HEK293 (cell line): ENCODE measurements at regions not wholly inside any gene's neighbourhood (a gene's known extent, or its start where the extent isn't known, plus 50 kb on each side); places are given as distances from the start of the nearest gene placed in this dataset.

ENCODE experiments used
- CTCF ChIA-PET: fragments of 350-600 bp; formaldehyde crosslinking; extraction: SDS; loops from one replicate; lab custom pipeline; 2021; ENCODE audit warnings: antibody characterized with exemption; lab: Yijun Ruan, JAX
- POLR2A ChIA-PET: fragments of 300-600 bp; formaldehyde crosslinking; extraction: SDS; loops from one replicate; lab custom pipeline; 2020; ENCODE audit warnings: antibody characterized with exemption, inconsistent platforms; lab: Yijun Ruan, JAX
- H3K27ac ChIP-seq: fragments of 200-500 bp; sonication (Bioruptor generic); 2 replicates; pipeline ENCODE4 v1.5.1; 2014; ENCODE audit warnings: low read depth, low read length, control low read depth, inconsistent platforms; ENCODE audit errors: extremely low read depth
- H3K36me3 ChIP-seq, 2 experiments: fragments of 200-500 bp in 1 of 2; sonication (Bioruptor generic) in 1 of 2; 1 replicate in 1 of 2; 2 replicates in 1 of 2; pipeline ENCODE4 v1.5.1; 2014 to 2017; ENCODE audit warnings: inconsistent platforms in 2 of 2, low read length in 2 of 2; ENCODE audit not compliant: control insufficient read depth in 2 of 2, insufficient read depth in 1 of 2
- H3K4me1 ChIP-seq: fragments of 200-500 bp; sonication (Bioruptor generic); 2 replicates; pipeline ENCODE4 v1.5.1; 2014; ENCODE audit warnings: mild to moderate bottlenecking, low read length, inconsistent platforms; ENCODE audit not compliant: control insufficient read depth, insufficient read depth
- H3K4me3 ChIP-seq: 2 replicates; pipeline ENCODE4 v1.5.1; 2011; ENCODE audit warnings: low read depth, mild to moderate bottlenecking, control low read depth, low read length, moderate library complexity
- H3K9me3 ChIP-seq: fragments of 200-500 bp; sonication (Bioruptor generic); 2 replicates; pipeline ENCODE4 v1.5.1; 2014; ENCODE audit warnings: low read depth, low read length, inconsistent platforms; ENCODE audit not compliant: control insufficient read depth, insufficient read depth
- BCL11A ChIP-seq: fragments of 450-650 bp; formaldehyde crosslinking; IDR thresholded peaks from 2 replicates; pipeline ENCODE4 v1.5.1; 2016; ENCODE audit warnings: low read depth, missing biosample characterization, missing genetic modification characterization
- GLIS2 ChIP-seq: fragments of 450-650 bp; formaldehyde crosslinking; IDR thresholded peaks from 2 replicates; pipeline ENCODE4 v1.5.1; 2016; ENCODE audit warnings: missing biosample characterization, missing genetic modification characterization
- KLF1 ChIP-seq: fragments of 450-650 bp; formaldehyde crosslinking; IDR thresholded peaks from 2 replicates; pipeline ENCODE4 v1.5.1; 2016; ENCODE audit warnings: missing biosample characterization, missing genetic modification characterization
- MZF1 ChIP-seq: fragments of 450-650 bp; formaldehyde crosslinking; IDR thresholded peaks from 2 replicates; pipeline ENCODE4 v1.5.1; 2017; ENCODE audit warnings: missing biosample characterization, missing genetic modification characterization, borderline replicate concordance
- OSR2 ChIP-seq: fragments of 450-650 bp; formaldehyde crosslinking; IDR thresholded peaks from 2 replicates; pipeline ENCODE4 v1.5.1; 2016; ENCODE audit warnings: missing biosample characterization, missing genetic modification characterization
- SETDB1 ChIP-seq: IDR thresholded peaks from one replicate; pipeline ENCODE4 v1.6.1; 2017; ENCODE audit warnings: mild to moderate bottlenecking, low read length, moderate library complexity, mixed read lengths; ENCODE audit not compliant: insufficient read length
- TCF7L2 ChIP-seq: IDR thresholded peaks from 2 replicates; pipeline ENCODE4 v1.6.1; 2011; ENCODE audit warnings: low read depth, mild to moderate bottlenecking, inconsistent platforms, low read length, moderate library complexity, borderline replicate concordance
- ZBTB48 ChIP-seq: fragments of 450-650 bp; formaldehyde crosslinking; IDR thresholded peaks from 2 replicates; pipeline ENCODE4 v1.5.1; 2016; ENCODE audit warnings: missing biosample characterization, missing genetic modification characterization
- ZNF175 ChIP-seq: fragments of 450-650 bp; formaldehyde crosslinking; IDR thresholded peaks from 2 replicates; pipeline ENCODE4 v1.5.1; 2016; ENCODE audit warnings: missing biosample characterization, missing genetic modification characterization
- ZNF2 ChIP-seq: fragments of 450-650 bp; formaldehyde crosslinking; IDR thresholded peaks from 2 replicates; pipeline ENCODE4 v1.5.1; 2016; ENCODE audit warnings: missing biosample characterization, missing genetic modification characterization
- ZNF366 ChIP-seq: fragments of 450-650 bp; formaldehyde crosslinking; conservative IDR thresholded peaks from 2 replicates; pipeline ENCODE4 v1.5.1; 2016; ENCODE audit warnings: missing biosample characterization, missing genetic modification characterization
- ZNF391 ChIP-seq: fragments of 450-650 bp; formaldehyde crosslinking; IDR thresholded peaks from 2 replicates; pipeline ENCODE4 v1.5.1; 2016; ENCODE audit warnings: low read depth, missing biosample characterization, missing genetic modification characterization, borderline replicate concordance
- ZNF426 ChIP-seq: fragments of 450-650 bp; formaldehyde crosslinking; IDR thresholded peaks from 2 replicates; pipeline ENCODE4 v1.5.1; 2017; ENCODE audit warnings: missing biosample characterization, missing genetic modification characterization, mild to moderate bottlenecking, inconsistent platforms, moderate library complexity
- ZNF624 ChIP-seq: fragments of 450-650 bp; formaldehyde crosslinking; IDR thresholded peaks from 2 replicates; pipeline ENCODE4 v1.5.1; 2017; ENCODE audit warnings: missing biosample characterization, missing genetic modification characterization
- ZNF768 ChIP-seq: fragments of 450-650 bp; formaldehyde crosslinking; IDR thresholded peaks from 2 replicates; pipeline ENCODE4 v1.5.1; 2018; ENCODE audit warnings: missing biosample characterization, mild to moderate bottlenecking, missing genetic modification characterization
- ZNF792 ChIP-seq: fragments of 450-650 bp; formaldehyde crosslinking; IDR thresholded peaks from 2 replicates; pipeline ENCODE4 v1.5.1; 2016; ENCODE audit warnings: missing biosample characterization, missing genetic modification characterization
- ZNF830 ChIP-seq: fragments of 450-650 bp; IDR thresholded peaks from 2 replicates; pipeline ENCODE4 v1.5.0; 2018; ENCODE audit warnings: missing biosample characterization, missing genetic modification characterization, low read depth, mild to moderate bottlenecking, moderate library complexity
- ZSCAN5A ChIP-seq: fragments of 450-650 bp; formaldehyde crosslinking; IDR thresholded peaks from 2 replicates; pipeline ENCODE4 v1.5.1; 2016; ENCODE audit warnings: missing biosample characterization, missing genetic modification characterization

GRCh38 chr3:165644331-165644730 lies 192.9 kb downstream of the BCHE start (continued):
- TF ChIP-seq ZSCAN5A (tag by site-specific recombination) (no peak), OSR2 (tag by site-specific recombination) (no peak), ZNF830 (no peak), ZNF792 (tag by site-specific recombination) (no peak), ZNF624 (tag by site-specific recombination) (no peak)
- TF ChIP-seq, all 188 proteins: peak for 0

- Histone ChIP-seq H3K4me1 (no peaks in the 10 kb centered on the region), H3K36me3 (no peaks in the 10 kb centered on the region), H3K27ac (no peak overlapping the region), H3K9me3 (no peaks in the 10 kb centered on the region), H3K4me3 (no peak overlapping the region)
- CTCF ChIA-PET: no interaction called here
- peak; percentile 3 for TF ChIP-seq SETDB1
- no peak for TF ChIP-seq ZNF768 (tag by site-specific recombination)
- TF ChIP-seq ZNF624 (tag by site-specific recombination): no peak
- TF ChIP-seq KLF1 (tag by site-specific recombination): no peak
- no peak for TF ChIP-seq ZNF2 (tag by site-specific recombination)
- TF ChIP-seq MZF1 (tag by site-specific recombination): no peak
- POLR2A ChIA-PET: no interaction called here
Observed at GRCh38 chr3:165643425-165643824, 193.8 kb downstream of the BCHE start.

- Histone ChIP-seq H3K4me3 (no peak overlapping the region), H3K36me3 (no peaks in the 10 kb centered on the region)
- CTCF ChIA-PET: interaction anchor here (0.5 kb wide), 1 partner anchor 9 kb away, joined by 3 read pairs; no protein-coding TSS in a partner anchor
- TF ChIP-seq ZBTB48 (tag by site-specific recombination) (no peak), GLIS2 (tag by site-specific recombination) (no peak), ZNF366 (tag by site-specific recombination) (0 out of 2 replicates have a peak, but pooled peaks have one; percentile 15), SETDB1 (peak; percentile 53), ZNF391 (tag by site-specific recombination) (no peak)
- TF ChIP-seq, all 188 proteins: peak for 2
- H3K4me1 ChIP-seq: no peaks in the 10 kb centered on the region
- H3K27ac ChIP-seq: no peak overlapping the region
- H3K9me3 ChIP-seq: no peaks in the 10 kb centered on the region
- POLR2A ChIA-PET: no interaction called here
Observed at GRCh38 chr3:165642761-165643420, 194.3 kb downstream of the BCHE start.

- no peak overlapping the region for H3K27ac ChIP-seq
- ChIA-PET CTCF (no interaction called here), POLR2A (no interaction called here)
- no peak overlapping the region for H3K4me3 ChIP-seq
- H3K4me1 ChIP-seq: no peaks in the 10 kb centered on the region
- H3K9me3 ChIP-seq: no peaks in the 10 kb centered on the region
- no peak for TF ChIP-seq ZNF426
- 0 out of 2 replicates have a peak, but pooled peaks have one; percentile 10 for TF ChIP-seq TCF7L2
- no peak for TF ChIP-seq BCL11A
- no peak for TF ChIP-seq ZNF175 (tag by site-specific recombination)
- no peaks in the 10 kb centered on the region for H3K36me3 ChIP-seq
Observed at GRCh38 chr3:165641569-165642310, 195.5 kb downstream of the BCHE start.
